Left hindlimb (tissue), 1 donor: ENCODE measurements at regions not wholly inside any gene's neighbourhood (a gene's known extent, or its start where the extent isn't known, plus 50 kb on each side); places are given as distances from the start of the nearest gene placed in this dataset.
"Not testable (repeated sequence)": the region's sequence is repeated elsewhere in the genome, so short reads cannot be mapped to it uniquely, and the experiment has no call there.

Experiments used
- DNase-seq: peaks from one replicate; pipeline ENCODE4 v3.0.0-alpha.2; 2018

GRCh38 chr10:91745090-91745831 lies 53.0 kb upstream of the TNKS2 start:
- DNase-seq, result no peak

DNA sequence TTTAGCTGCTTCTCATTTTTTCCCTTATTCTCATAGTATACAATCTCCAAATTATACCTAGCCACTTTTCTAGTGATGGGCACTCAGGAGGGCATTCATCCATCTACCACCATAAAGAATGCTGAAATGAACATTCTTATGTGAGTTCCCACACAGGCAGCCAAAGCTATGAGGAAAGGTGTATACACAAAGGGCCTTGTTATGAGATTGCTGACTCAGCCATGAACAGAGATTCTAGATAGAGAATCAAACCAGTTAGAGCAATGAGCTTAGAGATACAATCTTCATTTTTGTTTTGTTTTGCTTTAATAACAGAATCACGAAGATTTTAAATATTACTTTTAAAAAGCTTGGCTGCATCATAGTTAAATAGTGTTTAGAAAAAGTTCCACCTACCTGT lies 54.8 kb upstream of the TNKS2 start:
- no peak for DNase-seq

DNA sequence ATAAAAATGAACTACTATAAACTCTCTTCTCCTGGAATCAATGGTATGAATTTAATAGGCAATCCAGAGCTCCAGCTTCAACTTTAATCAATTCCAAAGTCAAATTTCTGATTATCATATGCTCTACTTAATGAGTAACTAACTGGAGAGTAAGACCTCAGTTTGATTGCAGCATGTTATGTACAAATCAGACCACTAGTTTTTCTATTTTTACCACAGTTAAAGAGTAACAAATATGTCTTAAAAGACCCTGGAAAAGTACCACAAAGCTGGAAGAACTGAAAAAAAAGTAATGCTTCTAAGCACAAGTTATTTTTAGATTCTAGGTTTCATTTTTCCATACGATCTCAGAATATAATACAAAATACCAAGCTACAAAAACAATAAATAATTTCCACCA lies 56.0 kb upstream of the TNKS2 start:
- no peak for DNase-seq

DNA sequence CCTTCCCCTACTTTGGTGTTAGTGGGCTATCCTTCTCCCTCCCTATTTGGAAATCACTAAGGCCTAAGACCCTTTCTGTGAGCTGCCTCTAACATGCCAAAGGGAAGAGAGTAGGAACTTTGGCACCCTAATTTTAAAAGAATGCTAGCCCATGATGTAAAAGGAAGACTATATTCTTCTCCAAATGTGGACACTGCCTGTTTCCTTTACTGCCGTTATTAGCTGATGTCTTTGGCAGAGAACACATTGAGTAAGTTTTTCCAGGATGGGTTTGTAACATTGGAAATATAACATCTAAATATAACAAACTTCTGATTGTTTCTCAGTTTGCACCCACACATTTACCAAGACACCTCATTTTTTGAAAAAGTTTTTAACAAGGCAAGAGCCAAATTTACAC lies 56.9 kb upstream of the TNKS2 start:
- no peak for DNase-seq

- no peak for DNase-seq
Observed at GRCh38 chr10:91740353-91740924, 57.8 kb upstream of the TNKS2 start.

DNA sequence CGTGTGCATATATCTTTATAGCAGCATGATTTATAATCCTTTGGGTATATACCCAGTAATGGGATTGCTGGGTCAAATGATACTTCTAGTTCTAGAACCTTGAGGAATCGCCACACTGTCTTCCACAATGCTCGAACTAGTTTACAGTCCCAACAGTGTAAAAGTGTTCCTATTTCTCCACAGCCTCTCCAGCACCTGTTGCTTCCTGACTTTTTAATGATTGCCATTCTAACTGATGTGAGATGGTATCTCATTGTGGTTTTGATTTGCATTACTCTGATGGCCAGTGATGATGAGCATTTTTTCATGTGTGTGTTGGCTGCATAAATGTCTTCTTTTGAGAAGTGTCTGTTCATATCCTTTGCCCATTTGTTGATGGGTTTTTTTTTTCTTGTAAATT lies 66.0 kb upstream of the TNKS2 start:
- not testable (repeated sequence) for DNase-seq

GRCh38 chr10:91729339-91729738 lies 68.9 kb upstream of the TNKS2 start:
- DNase-seq, result not testable (repeated sequence)

- DNase-seq, result no peak
Observed at GRCh38 chr10:91726355-91726754, 71.9 kb upstream of the TNKS2 start.

- no peak for DNase-seq
Observed at GRCh38 chr10:91724933-91725332, 73.3 kb upstream of the TNKS2 start.

DNA sequence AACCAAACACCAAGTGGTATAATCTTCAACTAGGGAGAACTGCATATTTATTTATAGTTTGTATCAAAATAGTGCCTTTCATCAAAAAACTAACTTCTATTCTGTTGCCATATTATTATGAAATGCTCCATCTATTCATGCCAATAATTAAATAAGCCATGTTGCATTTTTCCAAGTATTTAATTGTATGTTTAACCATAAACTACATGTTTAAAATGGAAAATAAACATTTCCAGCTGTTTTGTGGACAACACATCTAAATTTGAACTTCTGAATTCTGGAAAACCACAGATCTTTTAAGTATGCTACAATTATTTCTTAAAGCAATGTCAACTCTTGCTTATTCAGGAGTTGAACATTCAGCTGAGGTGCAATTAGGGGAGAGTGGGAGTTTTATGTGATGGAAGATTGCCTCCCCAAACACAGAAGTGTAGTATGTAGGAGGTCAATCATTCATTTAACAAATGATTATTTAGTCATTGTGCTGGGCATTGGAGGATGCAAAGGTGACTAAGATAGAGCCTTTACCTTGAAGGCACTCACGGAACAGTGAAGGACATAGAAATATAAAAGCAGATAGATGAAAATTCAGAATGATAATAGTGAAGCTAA lies 80.7 kb upstream of the PPP1R3C start:
- no peak for DNase-seq

DNA sequence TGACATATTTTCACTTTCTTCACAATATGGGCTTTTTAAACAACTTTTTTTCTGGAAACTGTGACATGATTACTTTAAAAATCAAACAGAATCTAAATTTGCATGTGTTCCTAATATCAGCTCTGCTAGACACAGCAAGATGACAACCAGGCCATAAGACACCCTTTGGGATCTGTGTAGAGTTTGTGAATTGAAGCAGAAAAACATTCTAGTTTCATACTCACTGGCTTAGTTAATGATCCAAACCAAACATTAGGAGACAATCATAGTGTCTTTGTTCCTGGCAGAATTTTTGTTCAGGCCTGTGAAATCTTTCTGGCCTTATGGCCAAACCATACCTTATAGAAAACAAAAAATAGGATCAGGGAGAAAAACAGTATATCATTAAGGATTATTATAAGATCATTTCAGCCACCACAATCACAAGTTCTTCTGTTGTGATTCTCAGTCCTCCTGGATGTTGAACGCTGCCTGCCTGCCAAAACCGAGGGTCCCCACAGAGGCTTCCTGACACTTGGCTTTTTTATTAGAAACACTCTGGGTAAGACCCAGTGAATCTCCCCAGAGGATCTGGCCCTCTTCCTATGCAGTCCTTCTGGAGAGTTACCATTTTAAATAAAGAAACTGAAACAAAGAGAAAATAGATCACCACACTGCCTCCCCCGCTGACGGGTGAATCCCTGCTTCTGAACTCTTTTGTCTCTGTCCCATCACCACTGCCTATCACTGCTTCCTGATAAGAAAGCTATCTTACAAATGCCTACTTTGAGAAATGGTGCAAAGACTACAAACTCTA lies 79.2 kb upstream of the PPP1R3C start:
- DNase-seq, result peak; percentile 61

DNA sequence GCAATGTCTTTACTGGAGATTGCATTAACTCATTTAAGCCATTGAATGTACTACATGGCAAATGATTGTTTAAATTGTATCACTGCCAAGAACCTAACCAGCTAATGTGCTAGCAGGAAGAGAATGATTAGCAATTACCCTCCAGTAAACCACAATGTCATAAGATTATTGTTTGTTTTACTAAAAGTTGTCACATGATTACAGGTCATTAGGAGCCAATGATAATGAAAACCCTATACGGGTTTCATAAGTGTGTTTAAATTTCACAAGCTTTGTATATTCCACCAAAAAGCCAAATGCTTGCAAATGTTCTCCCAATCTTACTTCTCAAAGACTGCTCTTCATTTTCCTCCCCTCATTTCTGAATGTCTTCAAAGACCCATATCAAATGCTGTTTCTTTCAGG lies 76.5 kb upstream of the PPP1R3C start:
- DNase-seq, result no peak

DNA sequence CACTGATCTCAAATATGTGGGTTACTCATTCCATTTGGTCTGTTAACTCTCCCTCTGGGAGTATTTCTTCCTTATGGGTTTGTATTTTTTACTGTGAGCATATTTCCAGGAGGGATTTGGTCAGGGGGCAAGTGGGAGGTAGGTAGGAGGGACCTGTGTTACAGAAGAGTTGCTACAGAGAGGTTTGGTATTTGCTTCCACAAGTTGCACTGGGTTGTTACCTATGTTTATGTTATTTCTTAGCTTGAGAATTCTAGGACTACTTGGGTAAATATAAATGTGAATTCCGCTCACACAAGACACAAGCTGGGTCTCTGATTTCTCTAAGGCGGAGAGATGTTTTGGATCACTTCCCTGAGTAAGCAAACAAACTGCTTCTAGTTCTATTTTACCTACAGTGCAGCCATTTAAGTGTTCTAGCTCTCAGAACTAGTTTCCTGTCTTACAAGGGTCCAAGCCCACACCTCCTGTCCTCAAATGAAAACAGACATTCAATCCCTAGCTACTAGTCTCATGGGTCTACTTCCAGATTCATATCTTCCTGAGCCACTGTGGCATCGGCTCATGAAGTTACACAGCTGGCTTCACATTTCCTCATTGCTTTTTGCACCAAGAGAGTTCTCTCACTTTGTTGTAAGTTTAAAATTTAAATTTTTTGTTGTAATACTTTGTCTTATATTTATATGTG lies 75.4 kb upstream of the PPP1R3C start:
- DNase-seq, result no peak

GRCh38 chr10:91707236-91707635 lies 74.4 kb upstream of the PPP1R3C start:
- DNase-seq, result no peak

GRCh38 chr10:91705948-91706670 lies 73.2 kb upstream of the PPP1R3C start:
- no peak for DNase-seq

GRCh38 chr10:91702620-91703019 lies 69.7 kb upstream of the PPP1R3C start:
- no peak for DNase-seq

- no peak for DNase-seq
Observed at GRCh38 chr10:91700788-91701444, 68.0 kb upstream of the PPP1R3C start.

GRCh38 chr10:91700273-91700672 lies 67.4 kb upstream of the PPP1R3C start:
- DNase-seq, result no peak

- DNase-seq, result no peak
Observed at GRCh38 chr10:91698258-91698657, 65.4 kb upstream of the PPP1R3C start.

DNA sequence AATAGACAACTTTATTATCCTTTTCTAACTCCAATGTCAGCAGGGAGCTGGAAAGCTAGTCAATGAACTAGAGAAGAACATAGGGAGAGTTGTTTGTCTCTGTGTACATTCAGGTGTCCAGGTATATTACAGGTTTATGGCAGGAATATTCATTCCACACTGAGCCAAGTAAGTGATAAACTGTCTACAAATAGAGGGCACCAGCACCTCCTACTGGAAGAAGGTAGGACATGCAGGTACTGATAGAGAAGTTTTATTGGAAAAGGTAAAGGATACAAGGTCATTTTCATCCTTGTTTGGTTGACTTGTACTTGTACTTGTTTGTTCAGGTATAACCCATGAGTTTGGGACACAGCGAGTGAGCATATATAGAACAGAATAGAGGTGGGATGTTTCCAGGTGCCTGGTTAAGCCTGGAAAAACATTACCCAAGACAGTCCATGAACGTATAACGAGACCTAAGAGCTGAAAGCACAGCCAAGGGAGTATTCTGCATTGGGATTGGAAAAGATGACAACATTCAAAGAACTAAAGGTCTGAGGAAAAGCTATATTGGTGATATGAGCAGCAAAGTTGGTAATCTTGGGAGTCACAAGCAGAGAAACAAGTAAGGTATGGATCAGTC lies 61.4 kb upstream of the PPP1R3C start:
- no peak for DNase-seq

GRCh38 chr10:91691981-91692380 lies 59.1 kb upstream of the PPP1R3C start:
- no peak for DNase-seq
